ENCODE measurements at regions not wholly inside any gene's neighbourhood (a gene's known extent, or its start where the extent isn't known, plus 50 kb on each side); places are given as distances from the start of the nearest gene placed in this dataset.

GRCh38 chr7:14065286-14065685, 75.8 kb upstream of the ETV1 start:
- TF ChIP-seq EZH2 (IDR thresholded peaks at IDR 0.05; ENCODE audit: low read depth, unreplicated experiment): no peak
- no peak for TF ChIP-seq CTCF (conservative IDR thresholded peaks at IDR 0.05; ENCODE audit: low read depth in 2 of 2)
- TF ChIP-seq ETS1 (IDR thresholded peaks at IDR 0.05): no peak
- no peak for TF ChIP-seq CREB1 (CRISPR knock-in tag; IDR thresholded peaks at IDR 0.05; ENCODE audit: low read depth)
- no peak for TF ChIP-seq ZNF114 (CRISPR knock-in tag; IDR thresholded peaks at IDR 0.05)
- no peak for TF ChIP-seq EZH2phosphoT487 (IDR thresholded peaks at IDR 0.05; ENCODE audit: unreplicated experiment)
- TF ChIP-seq POLR2AphosphoS5 (IDR thresholded peaks at IDR 0.05; ENCODE audit: low read depth): no peak
- no peak for TF ChIP-seq STAT1 (IDR thresholded peaks at IDR 0.05; ENCODE audit: unreplicated experiment)
- TF ChIP-seq REST (IDR thresholded peaks at IDR 0.05; ENCODE audit: unreplicated experiment): no peak
- TF ChIP-seq JUNB (IDR thresholded peaks at IDR 0.05; ENCODE audit: unreplicated experiment): no peak
- TF ChIP-seq NANOG (IDR thresholded peaks at IDR 0.05; ENCODE audit: borderline replicate concordance): no peak
